GM19438 (cell line): ENCODE measurements at regions not wholly inside any gene's neighbourhood (a gene's known extent, or its start where the extent isn't known, plus 50 kb on each side); places are given as distances from the start of the nearest gene placed in this dataset.

Source experiments
- ATAC-seq: cut with Tn5 transposase; IDR thresholded peaks from one replicate; pipeline ENCODE4 v1.9.1; 2021; ENCODE audit warnings: low read depth; ENCODE audit not compliant: unreplicated experiment

DNA sequence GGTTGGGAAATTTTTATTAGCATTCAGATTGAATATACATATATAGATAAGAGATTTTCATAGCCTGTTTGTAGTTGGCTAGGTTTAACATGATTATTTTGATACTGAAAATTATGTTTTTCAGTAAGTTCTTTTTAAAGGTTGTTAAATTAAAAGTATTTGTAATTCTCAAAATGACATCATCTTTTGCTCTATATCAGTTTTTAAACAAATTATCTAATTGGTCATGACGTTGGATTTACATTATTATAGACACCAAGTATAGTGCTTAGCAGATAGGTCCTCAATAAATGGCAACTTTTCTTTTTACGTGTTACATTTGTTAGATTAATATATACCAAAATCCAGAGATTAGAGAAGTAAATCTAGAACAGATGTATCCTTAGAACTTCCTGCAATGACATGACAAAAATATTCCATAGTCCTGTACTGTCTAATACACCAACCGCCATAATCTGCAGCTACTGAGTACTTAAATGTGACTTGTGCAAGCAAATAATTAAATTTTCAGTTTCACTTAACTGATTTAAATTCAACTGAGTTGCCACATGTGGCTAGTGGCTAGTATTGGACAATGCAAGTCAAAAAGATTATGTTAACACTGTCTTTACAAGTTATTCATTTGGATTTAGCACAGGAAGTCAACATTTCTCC, 1613.1 kb upstream of the TENM3 start:
- no peak for ATAC-seq

DNA sequence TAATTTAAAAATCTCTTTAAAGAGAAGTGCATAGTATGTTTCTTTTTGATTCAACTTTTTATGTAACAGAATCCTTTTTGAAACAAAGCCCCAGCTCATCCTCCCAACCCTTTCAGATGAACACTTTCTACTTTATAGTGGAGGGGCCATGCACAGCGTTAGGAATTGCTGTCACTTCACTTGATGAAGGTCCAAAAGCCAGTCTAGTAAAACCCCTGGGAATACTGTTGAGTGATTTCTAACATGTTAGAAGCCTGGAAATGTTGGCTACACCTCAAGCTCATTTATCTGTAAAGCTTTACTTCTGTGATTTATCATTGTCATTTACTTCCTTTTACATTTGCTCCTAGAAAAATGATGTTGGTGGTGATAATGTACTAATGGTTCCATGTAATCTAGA, 1608.9 kb upstream of the TENM3 start:
- no peak for ATAC-seq

DNA sequence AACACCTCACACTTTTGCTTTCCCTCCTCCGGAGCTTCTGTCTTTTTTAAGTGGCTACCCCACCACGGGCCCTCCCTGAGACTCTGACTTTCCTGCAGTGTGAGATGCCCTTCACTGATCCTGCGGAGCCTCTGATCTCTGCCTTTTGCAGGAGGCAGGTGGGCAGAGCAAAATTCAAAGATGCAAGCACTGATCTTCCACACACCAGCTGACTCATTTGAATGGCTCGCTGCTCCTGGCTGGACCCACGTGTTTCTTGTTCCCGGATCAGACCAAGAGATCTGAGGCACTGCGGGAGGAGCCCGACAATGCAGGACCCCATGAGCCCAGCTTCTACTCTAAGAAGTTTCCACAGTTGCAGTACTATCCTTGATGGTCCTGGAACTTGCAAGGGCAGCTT, 1607.9 kb upstream of the TENM3 start:
- ATAC-seq: no peak

DNA sequence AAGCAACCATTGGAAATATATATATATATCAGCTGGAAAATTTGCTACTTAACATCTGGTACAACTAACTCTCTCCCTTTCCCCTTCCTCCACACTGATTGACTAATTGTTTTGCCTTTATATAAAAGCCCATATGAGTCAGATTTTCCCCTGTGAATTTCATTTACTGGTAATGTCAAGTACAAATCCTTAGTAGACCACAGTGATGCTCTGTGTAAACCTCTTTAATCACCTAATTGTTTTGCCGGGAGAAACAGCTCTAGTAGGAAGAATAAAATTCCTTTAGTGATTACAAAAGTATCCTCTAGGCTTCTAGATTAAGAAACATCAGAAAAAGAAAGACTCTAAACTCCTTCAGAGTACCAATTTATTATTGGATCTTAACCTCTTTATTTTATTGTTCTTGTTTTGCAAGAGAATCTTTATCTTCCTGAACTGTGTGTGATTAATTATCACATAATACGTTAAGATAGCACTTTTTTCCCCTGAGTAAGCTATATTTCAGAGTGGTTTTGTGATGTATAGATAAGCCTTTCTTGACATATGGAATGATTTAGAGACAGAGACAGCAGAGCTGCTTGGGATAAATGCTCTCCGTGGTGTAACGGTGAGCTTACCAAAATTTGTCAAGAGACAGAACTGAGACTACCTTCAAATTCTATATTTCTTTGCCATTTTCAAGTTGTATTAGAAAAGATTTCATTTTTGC, 1606.4 kb upstream of the TENM3 start:
- no peak for ATAC-seq

DNA sequence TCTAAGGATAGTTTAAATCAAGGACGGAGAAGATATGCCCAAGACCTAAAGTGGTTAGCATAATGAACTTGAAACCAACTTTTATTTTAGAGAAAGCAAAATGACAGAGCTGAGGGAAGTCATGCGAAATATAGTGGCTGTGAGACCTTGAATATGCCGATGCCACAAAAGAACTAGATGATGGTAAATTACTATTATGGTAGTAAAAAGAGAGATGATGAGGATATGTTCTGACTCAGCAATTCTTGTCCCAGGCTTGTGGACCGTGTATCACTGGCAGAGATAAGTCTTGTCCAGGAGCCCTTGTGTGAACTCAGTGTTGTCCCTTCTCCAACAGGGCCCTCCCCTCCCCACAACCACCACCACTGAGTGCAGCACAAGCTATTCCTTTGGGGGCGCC, 1605.6 kb upstream of the TENM3 start:
- ATAC-seq: no peak

DNA sequence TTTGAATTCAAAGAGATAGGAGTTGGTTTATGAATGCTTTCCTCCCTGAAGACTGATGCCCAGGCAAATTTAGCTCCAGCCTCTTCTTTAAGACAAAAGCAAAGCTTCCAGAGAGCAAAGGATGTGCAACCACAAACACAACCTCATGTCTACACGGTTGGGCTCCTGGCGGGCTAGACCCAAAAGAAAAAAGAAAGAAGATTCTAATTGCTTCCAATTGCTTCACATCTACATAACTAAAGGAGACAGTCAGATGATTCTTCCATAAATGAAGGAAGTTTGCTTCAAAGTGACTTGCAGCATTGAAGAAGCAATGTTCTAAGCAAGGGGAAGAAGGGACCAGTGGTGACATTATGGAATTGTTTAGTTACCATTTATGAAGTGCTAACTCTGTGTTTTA, 1603.0 kb upstream of the TENM3 start:
- ATAC-seq: no peak

DNA sequence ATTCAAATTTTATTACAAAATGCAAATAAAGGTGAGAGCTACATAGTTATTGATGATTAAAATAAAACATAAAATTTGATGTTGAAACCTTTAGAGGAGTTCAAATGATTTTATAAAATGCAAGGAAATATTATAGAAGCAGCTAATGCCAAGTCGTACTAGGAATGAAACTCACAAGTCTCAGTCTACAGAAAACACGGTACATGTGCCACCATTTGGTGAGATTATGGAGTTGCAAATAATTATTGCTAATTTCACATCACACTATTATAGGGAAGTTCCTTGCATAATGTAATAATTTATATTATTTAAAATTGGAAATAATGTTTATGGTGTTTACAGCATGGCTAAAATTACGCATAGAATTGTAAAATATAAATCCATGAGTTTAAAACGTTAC, 1601.7 kb upstream of the TENM3 start:
- ATAC-seq: no peak

DNA sequence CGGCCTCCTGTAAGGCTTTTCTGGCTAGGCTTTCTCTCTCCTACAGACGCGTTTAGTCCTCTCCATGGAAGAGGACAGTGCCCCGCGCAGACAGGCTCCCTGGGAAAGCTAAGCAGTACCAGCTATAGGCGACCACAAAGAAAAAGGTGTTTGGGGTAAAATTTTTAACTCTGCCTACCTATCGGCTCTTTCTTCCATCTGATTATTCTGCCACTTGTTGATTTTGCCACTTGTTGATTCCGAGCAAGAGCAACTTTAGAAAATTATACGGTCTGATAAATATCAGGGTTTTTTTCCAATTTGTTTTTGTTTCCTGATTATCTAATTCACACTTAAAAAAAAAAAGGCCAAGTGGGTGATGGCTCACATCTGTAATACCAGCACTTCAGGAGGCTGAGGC, 1600.5 kb upstream of the TENM3 start:
- ATAC-seq: no peak

DNA sequence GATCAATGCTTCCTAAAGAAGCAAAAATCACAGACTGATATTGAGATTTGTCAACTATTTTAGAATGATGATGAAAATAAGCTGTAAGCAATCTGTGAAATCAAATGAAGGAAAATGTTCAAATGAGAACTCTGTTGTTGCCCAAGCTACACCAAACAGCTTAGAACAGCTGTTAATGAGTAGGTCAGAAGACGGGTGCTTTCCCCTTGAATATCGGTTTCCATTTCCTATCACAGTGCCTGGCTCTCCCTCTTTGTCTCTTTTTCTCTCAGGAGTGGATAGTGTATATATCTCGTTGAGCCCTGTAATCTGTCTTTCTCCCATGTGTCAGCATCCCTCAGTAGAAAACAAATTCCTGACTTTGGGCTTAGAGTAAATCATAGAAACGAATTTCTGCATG, 1592.9 kb upstream of the TENM3 start:
- ATAC-seq: no peak

DNA sequence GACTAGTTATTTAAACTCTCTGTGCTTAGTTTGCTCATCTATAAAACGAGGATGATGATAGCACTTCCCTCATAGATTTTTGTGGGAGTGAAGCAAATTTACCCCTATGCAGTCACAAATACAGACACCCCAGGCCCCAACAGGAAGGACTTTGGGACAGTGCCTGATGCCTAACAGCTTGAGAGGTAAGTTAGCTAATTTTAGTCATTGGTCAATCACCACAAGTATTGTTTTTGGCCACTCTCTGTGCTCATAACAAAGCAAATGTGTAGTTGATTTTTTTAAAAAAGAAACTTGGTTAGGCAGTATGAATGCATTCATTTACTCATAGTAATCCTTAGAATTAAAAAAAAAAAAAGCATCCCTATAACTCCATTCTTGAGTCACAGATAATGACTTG, 1590.7 kb upstream of the TENM3 start:
- no peak for ATAC-seq

DNA sequence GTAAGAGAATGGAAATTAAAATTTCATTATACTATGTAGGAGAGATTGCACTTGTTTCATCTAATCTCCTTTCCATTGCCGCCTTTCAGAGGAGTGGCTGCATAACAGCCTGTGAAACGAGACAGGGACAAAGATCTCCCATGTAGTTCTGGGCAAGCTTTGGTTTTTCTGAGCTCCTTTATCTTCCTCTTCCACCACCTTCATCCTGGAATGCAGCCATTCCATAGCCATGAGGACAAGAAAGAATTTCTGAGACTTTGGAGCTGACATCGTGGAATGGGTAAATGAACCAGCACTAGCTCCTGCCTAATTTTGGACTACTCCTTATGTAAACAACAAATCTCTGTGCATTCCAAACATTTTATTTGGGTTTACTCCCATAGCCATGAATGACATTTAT, 1587.3 kb upstream of the TENM3 start:
- ATAC-seq: no peak

DNA sequence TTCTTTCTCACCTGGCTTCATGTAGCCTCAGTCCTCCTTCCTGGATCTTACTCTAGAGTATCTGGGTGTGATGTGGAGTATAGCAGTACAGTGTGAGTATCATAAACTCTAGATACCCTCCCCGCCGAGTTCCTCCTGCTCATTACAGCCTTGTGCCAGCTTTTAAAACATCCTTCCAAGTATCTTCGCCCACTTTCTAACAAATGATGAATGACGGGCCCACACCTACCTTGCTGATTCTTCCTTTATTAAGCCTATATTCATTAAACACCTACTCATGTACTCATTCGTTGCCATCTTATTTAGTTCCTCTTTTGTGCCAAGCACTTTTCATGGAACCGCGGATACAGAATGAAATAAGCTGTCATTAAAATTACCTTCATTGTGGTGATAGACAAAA, 1585.3 kb upstream of the TENM3 start:
- no peak for ATAC-seq

DNA sequence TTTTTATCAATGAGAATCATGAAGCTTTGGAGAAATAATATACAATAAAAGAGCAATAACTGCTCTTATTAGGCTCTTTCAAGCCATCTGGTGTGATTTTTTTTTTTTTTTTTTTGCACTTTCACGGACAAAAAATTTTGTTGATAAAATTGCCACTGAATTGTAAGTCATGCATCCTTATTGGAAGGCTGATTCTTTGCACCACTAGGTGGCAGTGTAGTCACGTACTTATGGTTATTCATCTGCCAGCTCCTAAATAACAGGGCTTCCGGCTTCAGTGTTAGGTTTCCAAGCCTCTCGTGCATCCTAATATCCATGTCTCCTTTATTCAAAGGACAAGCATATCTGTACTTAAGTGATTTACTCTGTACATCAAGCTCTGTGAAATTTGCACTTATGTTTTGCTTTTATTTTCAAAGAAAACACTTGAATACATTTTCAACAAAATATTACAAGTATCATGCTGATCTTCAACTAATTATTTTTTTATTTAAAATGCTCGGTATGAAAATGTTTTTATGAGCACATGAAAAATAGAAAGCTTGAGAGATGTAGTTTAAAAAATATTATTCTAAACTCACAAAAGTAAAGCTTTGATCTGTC, 1578.3 kb upstream of the TENM3 start:
- peak; percentile 88 for ATAC-seq

DNA sequence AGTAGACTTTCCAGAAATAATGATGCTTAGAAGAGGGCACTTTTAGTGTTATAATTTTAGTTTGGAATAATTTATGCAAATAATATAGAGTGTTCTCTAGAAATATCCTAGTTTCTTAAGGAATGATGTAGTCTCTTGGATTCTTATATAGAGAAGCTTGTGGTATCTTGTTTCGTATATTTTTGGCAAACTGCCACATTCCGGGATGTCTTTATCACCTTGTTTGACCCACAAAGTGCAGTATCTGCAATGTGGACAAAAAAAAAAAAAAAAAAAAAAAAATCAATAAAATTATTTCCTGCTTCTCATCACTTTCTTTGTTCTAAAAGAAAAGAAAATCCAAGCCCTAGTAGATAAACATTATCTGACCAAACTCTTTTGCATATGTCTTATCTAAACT, 1577.7 kb upstream of the TENM3 start:
- ATAC-seq: no peak

DNA sequence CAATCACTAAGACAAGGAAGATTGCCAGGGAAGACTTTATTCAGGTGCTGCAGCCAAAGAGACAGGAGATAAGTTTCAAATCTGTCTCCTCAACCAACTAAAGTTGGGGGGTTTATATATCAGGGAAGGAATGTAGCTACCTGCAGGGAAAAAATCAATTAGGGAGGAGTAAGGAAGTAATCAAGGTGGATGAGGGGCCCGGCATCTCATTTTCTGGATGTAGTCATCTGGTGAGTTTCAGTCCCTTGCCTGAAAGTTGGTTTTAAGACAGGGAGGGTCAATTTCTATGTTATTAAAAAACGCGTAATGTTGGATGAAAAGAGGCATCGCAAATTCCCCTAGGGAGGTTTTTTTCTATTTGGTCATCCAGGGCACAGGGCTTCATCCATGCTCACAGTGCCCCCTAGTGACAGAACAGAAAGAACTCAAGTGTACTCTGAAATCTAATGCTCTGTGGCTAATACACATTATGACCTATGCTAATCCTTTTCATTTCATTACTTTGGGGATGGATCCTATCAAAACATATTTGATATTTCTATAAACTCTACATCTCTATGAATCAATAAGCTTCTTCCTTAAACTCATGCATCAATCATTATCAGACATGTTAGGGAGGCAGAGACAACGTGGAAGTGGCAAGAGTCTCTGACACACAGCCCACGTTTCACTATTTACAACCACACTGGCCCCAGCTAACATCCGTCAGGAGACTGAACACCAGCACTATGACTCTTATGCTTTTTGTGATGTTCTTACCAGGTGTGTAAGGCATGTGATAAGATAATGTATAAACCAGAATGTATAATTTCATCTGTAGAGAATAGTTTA, 1577.0 kb upstream of the TENM3 start:
- ATAC-seq: peak; percentile 50

DNA sequence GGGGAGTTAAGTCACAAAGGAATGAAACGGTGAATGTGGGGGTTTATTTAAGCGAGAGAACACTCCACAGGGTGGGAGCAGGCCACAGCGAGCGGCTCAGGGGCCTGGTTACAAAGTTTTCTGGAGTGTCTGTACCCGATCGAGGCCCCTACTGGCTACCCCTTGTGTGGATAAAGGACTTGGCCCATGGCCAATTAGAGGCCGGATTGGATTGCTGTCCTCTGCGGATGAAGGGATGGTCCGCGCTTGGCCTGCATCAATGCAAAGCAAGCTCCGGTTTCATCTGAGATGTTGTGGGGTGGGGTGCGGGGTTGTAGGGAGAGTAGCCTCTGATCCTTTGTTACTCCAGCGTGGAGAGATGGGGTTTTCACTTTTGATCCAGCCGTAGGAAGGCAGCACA, 1574.5 kb upstream of the TENM3 start:
- no peak for ATAC-seq

DNA sequence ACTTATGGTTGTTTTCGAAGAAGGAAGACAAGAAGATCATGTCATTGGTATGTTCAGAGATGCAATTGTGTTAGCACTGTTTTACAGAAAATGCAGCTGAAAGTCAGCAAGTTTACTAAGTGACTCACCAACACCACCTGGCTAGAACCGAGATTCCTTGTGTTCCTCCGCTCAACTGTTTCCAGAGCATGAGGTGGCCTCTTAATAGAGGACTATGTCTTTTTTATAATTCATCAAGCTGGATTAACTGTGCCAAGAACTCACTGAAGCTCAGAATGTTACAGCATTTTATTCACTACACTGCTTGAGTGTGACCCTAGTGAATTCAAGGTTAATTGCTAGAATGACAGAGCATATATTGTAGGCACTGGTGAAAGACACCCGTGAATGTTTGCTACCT, 1573.5 kb upstream of the TENM3 start:
- no peak for ATAC-seq

DNA sequence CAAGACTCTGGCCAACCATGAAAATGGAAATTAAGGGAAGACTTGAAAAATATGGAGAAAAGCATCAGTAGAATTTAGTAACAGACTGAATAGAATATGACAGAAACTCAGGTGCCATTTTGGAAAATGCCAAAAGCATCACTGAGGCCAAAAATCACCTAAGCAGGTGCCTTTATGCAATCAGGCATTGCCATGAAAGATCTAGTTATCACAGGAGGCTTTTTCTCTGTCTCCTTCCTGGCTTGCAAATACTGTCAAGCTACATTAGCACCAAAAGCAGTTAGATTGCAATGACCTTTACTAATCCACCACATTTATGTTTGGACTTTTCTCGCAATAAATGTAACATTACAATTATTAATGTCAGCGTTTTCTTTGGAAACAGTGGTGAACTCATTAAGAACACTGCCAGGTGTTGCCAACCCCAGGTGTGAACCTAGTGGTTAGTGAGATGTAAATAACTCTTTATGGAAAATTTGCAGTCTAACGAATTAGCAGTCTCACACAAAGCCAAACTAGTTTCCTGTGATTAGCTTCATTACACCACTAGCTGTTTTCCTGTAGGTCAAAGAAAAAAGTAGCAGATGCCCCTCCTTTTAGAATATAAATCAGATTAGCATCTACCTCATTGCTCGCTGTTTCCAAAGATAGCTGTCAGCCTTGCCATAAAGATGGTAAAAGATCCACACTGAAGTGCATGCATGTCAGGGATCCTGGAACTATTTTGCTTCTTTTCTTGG, 1568.4 kb upstream of the TENM3 start:
- no peak for ATAC-seq

DNA sequence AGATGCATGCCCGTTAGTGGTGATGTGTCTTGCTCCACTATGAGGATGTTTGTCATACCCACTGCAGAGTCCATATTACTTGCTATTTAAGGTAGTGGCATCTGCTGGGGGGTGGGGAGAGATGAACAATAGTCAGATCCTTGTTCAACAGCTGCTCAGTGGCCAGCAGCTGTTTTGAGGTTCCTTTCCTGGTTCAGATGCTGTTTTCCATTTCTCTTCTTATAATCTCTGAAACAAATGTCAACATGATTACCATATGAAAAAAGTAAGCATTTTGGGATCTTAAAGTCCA, 1567.9 kb upstream of the TENM3 start:
- ATAC-seq: no peak

DNA sequence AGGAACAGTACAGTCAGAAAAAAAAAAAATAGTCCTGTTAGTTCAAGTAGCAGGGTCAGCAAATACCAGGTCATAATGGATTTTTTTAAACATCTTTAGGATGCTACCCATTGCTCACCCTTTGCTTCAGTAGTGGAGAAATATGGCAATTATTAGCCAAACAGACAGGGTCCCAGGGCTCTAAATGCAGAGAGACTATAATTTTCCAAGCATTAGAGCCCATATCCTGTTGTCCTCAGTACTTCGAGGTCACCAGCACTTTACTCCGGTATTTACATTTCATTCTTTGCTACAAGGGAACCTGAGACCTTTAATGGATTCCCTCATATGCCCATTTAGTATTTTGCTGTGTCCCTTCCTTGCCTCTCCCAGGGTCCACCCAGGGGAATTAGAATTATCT, 1562.9 kb upstream of the TENM3 start:
- no peak for ATAC-seq

DNA sequence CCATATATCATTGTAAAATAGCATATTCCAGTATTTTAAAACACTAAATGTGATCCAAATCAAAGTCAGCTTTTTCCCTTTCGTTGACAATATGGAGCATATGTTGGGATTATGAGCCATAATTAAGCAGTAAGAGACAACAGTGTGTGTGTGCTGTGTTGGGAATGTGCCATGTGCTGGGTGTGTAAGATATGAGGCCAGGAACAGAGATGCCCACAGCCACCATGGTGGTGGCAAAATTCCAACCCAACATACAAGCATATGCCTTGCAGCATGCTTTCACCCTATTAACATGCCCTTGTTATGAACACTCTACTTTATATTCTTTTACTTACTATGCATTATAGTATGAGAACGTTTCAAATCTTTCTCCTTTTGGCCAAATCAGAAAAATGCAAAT, 1560.4 kb upstream of the TENM3 start:
- no peak for ATAC-seq
